Fibroblast of lung (primary cell): ENCODE measurements at regions not wholly inside any gene's neighbourhood (a gene's known extent, or its start where the extent isn't known, plus 50 kb on each side); places are given as distances from the start of the nearest gene placed in this dataset.

ENCODE experiments used
- EZH2 ChIP-seq: IDR thresholded peaks from 2 replicates; pipeline ENCODE4 v1.5.1; 2012; ENCODE audit warnings: low read length, control low read depth, mild to moderate bottlenecking; ENCODE audit errors: missing control alignments
- TF ChIP-seq, protein P1 (sequence below), 2 donors: IDR thresholded peaks in 1 of 2; conservative IDR thresholded peaks in 1 of 2; 1 replicate in 1 of 2; 2 replicates in 1 of 2; pipeline ENCODE4 v1.5.1; 2011 to 2012; ENCODE audit warnings: low read length in 2 of 2, control low read depth in 1 of 2, inconsistent platforms in 1 of 2, low read depth in 1 of 2, mild to moderate bottlenecking in 1 of 2

DNA sequence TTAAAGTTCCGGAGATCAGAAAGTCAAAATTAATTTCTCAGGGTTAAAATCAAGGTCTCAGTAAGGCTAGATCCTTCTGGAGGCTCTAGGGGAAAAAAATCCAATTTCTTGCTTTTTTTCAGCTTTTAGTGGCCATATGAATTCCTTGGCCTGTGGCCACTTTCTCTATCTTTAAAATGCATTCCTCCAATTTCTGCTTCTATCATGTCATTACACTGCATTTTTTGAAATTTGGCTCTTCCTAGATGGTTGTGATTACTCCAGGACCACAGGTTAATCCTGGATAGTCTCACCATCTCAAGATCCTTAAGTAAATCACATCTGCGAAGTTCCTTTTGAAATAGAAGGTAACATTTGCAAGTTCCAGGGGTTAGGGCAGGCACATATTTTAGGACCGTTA, 1294.9 kb upstream of the CITED2 start:
- TF ChIP-seq, protein P1, sequence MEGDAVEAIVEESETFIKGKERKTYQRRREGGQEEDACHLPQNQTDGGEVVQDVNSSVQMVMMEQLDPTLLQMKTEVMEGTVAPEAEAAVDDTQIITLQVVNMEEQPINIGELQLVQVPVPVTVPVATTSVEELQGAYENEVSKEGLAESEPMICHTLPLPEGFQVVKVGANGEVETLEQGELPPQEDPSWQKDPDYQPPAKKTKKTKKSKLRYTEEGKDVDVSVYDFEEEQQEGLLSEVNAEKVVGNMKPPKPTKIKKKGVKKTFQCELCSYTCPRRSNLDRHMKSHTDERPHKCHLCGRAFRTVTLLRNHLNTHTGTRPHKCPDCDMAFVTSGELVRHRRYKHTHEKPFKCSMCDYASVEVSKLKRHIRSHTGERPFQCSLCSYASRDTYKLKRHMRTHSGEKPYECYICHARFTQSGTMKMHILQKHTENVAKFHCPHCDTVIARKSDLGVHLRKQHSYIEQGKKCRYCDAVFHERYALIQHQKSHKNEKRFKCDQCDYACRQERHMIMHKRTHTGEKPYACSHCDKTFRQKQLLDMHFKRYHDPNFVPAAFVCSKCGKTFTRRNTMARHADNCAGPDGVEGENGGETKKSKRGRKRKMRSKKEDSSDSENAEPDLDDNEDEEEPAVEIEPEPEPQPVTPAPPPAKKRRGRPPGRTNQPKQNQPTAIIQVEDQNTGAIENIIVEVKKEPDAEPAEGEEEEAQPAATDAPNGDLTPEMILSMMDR (conservative IDR thresholded peaks at IDR 0.05 in 1 of 2, IDR thresholded peaks at IDR 0.05 in 1 of 2; ENCODE audit: low read depth in 1 of 2, low read length in 2 of 2) = no peak
- TF ChIP-seq EZH2 = no peak
